Smooth muscle cell (in vitro differentiated cells): ENCODE measurements at regions not wholly inside any gene's neighbourhood (a gene's known extent, or its start where the extent isn't known, plus 50 kb on each side); places are given as distances from the start of the nearest gene placed in this dataset.

ENCODE experiments used
- DNase-seq: peaks from one replicate; lab custom pipeline; 2025; ENCODE audit not compliant: unreplicated experiment; lab: John Stamatoyannopoulos, UW
- H2AFZ ChIP-seq: fragments of 200-600 bp; sonication (generic); 2 replicates; pipeline ENCODE4 v1.6.0; 2016; ENCODE audit warnings: antibody characterized with exemption, low read depth, mild to moderate bottlenecking
- H3F3A ChIP-seq: fragments of 200-600 bp; sonication (generic); 2 replicates; pipeline ENCODE4 v1.6.0; 2017; ENCODE audit warnings: antibody characterized with exemption, low read depth
- H3K27ac ChIP-seq: fragments of 200-600 bp; sonication (generic); 2 replicates; pipeline ENCODE4 v1.5.1; 2016; ENCODE audit warnings: low read depth, mild to moderate bottlenecking
- H3K27me3 ChIP-seq: fragments of 200-600 bp; sonication (generic); 2 replicates; pipeline ENCODE4 v1.6.1; 2016; ENCODE audit warnings: low read depth, mild to moderate bottlenecking
- H3K36me3 ChIP-seq: fragments of 200-600 bp; sonication (generic); 2 replicates; pipeline ENCODE4 v1.5.1; 2016; ENCODE audit warnings: low read depth
- H3K4me1 ChIP-seq: fragments of 200-600 bp; sonication (generic); 2 replicates; pipeline ENCODE4 v1.5.1; 2016; ENCODE audit warnings: low read depth
- H3K4me2 ChIP-seq: fragments of 200-600 bp; sonication (generic); 2 replicates; pipeline ENCODE4 v1.6.0; 2016; ENCODE audit warnings: mild to moderate bottlenecking
- H3K4me3 ChIP-seq: fragments of 200-600 bp; sonication (generic); 2 replicates; pipeline ENCODE4 v1.5.1; 2016; ENCODE audit warnings: mild to moderate bottlenecking
- H3K79me2 ChIP-seq: fragments of 200-600 bp; sonication (generic); 2 replicates; pipeline ENCODE4 v1.6.0; 2016; ENCODE audit warnings: low read depth, mild to moderate bottlenecking
- H3K9ac ChIP-seq: fragments of 200-600 bp; sonication (generic); 2 replicates; pipeline ENCODE4 v1.6.0; 2016; ENCODE audit warnings: low read depth
- H3K9me3 ChIP-seq: fragments of 200-600 bp; sonication (generic); replicated peaks from 2 replicates; pipeline ENCODE4 v1.5.1; 2016; ENCODE audit warnings: low read depth
- H4K20me1 ChIP-seq: fragments of 200-600 bp; sonication (generic); 2 replicates; pipeline ENCODE4 v1.6.0; 2016; ENCODE audit warnings: low read depth
- CTCF ChIP-seq: fragments of 200-600 bp; sonication (generic); IDR thresholded peaks from 2 replicates; pipeline ENCODE4 v1.5.1; 2017; ENCODE audit warnings: borderline replicate concordance, mild to moderate bottlenecking, antibody characterized with exemption; ENCODE audit not compliant: insufficient read depth, poor library complexity, severe bottlenecking
- WGBS: methylation state at CpG from one replicate; pipeline ENCODE4 v1.1.7; 2016; ENCODE audit warnings: low lambda C conversion rate; 5-methylcytosine and 5-hydroxymethylcytosine counted together

DNA sequence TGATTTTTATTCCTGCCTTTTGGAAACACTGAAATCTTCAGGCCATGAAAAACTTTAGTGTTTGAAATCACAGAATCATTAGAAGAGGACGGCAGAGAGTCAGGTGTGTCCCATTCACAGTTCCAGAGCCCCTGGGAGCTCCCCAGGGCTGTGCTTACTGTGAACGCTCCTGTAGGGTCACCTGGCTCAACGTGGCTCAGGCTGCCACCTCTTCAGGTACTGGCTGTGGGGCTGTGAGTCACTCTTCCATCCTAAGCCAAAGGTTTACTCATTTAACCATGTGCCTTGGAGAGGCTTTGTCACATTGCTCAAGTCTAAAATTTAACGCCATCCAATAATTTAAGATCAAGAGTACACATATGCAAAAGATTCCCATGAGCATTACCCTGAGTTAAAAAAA lies 50.2 kb upstream of the FSTL4 start:
- 62% methylated on average over 4 of the region's 4 CpGs for WGBS

More for the DNA sequence above, 50.2 kb upstream of the FSTL4 start:
- Histone ChIP-seq H3K9ac (no peak overlapping the region), H4K20me1 (no peaks in the 10 kb centered on the region), H3K4me3 (no peak overlapping the region), H3K36me3 (no peaks in the 10 kb centered on the region), H3K79me2 (no peaks in the 10 kb centered on the region), H3K27ac (no peak overlapping the region), H3K4me1 (no peaks in the 10 kb centered on the region), H3K27me3 (no peaks in the 10 kb centered on the region), H3K4me2 (no peak overlapping the region), H2AFZ (no peak overlapping the region), H3F3A (no peaks in the 10 kb centered on the region), H3K9me3 (no peaks in the 10 kb centered on the region)
- no peak for DNase-seq
- TF ChIP-seq CTCF, result no peak
